Stimulated activated CD8-positive, alpha-beta memory T cell treated with anti-CD3 and anti-CD28 coated beads, Interleukin-15, amount 100 ng/mL, for 1 hour (primary cell): ENCODE measurements at regions not wholly inside any gene's neighbourhood (a gene's known extent, or its start where the extent isn't known, plus 50 kb on each side); places are given as distances from the start of the nearest gene placed in this dataset.
"Not testable (repeated sequence)": the region's sequence is repeated elsewhere in the genome, so short reads cannot be mapped to it uniquely, and the experiment has no call there.

Experiments
- DNase-seq: peaks from one replicate; pipeline ENCODE4 v3.0.0-alpha.2; 2020; ENCODE audit warnings: low read depth

DNA sequence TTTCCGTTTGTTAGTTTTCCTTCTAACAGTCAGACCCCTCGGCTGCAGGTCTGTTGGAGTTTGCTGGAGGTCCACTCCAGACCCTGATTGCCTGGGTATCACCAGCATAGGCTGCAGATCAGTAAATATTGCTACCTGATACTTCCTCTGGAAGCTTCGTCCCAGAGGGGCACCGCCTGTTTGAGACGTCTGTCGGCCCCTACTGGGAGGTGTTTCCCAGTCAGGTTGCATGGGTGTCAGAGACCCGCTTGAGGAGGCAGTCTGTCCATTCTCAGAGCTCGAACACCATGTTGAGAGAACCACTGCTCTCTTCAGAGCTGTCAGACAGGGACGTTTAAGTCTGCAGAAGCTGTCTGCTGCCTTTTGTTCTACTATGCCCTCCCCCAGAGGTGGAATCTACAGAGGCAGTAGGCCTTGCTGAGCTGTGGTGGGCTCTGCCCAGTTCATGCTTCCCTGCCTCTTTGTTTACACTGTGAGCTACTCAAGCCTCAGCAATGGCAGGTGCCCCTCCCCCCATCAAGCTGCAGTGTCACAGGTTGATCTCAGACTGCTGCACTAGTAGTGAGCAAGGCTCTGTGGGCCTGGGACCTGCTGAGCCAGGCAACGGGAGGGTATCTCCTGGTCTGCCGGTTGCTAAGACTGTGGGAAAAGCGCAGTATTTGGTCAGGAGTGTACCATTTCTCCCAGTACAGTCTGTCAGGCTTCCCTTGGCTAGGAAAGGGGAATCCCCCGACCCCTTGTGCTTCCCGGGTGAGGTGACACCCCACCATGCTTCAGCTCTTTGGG is 74.4 kb upstream of the TOP3B start:
- not testable (repeated sequence) for DNase-seq

DNA sequence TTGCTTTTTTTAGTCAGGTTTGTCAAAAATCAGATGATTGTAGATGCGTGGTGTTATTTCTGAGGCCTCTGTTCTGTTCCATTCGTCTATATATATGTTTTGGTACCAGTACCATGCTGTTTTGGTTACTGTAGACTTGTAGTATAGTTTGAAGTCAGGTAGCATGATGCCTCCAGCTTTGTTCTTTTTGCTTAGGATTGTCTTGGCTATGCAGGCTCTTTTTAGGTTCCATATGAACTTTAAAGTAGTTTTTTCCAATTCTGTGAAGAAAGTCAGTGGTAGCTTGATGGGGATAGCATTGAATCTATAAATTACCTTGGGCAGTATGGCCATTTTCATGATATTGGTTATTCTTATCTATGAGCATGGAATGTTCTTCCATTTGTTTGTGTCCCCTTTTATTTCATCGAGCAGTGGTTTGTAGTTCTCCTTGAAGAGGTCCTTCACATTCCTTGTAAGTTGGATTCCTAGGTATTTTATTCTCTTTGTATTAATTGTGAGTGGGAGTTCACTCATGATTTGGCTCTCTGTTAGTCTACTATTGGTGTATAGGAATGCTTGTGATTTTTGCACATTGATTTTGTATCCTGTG is 70.1 kb upstream of the TOP3B start:
- DNase-seq, result not testable (repeated sequence)

DNA sequence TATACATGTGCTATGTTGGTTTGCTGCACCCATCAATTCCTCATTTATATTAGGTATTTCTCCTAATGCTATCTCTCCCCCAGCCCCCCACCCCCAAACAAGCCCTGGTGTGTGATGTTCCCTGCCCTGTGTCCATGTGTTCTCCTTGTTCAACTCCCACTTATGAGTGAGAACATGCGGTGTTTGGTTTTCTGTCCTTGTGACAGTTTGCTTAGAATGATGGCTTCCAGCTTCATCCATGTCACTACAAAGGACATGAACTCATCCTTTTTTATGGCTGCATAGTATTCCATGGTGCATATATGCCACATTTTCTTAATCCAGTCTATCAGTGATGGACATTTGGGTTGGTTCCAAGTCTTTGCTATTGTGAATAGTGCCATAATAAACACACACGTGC is 68.4 kb upstream of the TOP3B start:
- DNase-seq, result not testable (repeated sequence)

DNA sequence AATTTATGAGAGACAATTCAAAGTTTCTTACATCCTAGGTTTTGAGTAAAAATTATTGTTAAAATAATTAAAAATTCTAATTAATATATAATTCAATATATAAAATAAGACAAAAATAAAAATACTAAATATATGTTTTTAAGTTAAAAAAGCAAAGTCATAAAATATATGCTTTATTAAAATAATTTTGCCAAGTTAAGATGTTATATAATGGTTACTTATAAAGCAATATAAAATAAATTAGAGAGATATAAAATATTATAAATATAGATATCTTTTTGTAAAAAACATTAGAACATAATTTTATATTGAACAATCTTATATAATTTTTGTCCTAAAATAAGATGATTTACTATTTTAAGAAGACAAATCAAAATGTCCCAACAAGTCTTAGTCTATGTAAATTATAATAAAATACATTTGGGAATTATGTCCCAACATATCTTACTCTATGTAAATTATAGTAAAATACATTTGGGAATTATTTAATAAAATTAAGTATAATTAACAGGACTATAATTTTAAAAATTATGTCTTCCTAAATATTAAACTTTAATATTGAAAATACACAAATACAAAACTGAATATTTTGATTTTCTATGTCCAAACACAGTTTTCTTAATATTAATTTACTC is 67.7 kb upstream of the TOP3B start:
- DNase-seq, result no peak

DNA sequence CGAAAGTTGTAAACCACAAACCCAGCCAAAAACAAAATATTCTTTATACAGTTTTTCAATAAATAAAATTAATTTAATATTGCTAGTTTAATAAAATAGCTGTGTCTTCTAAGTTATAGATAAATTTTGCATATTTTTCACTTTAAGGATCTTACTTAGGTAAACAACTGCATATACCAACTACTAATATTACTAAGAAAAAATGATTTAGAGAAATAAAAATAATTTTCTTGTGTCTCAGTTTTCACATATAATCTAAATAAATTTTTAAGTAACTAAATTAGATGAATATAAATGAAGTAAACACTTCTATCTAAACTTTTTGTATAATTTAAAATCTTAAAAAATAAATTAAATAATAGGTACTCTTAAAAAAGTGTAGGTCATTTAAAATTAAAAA is 67.1 kb upstream of the TOP3B start:
- DNase-seq, result no peak

DNA sequence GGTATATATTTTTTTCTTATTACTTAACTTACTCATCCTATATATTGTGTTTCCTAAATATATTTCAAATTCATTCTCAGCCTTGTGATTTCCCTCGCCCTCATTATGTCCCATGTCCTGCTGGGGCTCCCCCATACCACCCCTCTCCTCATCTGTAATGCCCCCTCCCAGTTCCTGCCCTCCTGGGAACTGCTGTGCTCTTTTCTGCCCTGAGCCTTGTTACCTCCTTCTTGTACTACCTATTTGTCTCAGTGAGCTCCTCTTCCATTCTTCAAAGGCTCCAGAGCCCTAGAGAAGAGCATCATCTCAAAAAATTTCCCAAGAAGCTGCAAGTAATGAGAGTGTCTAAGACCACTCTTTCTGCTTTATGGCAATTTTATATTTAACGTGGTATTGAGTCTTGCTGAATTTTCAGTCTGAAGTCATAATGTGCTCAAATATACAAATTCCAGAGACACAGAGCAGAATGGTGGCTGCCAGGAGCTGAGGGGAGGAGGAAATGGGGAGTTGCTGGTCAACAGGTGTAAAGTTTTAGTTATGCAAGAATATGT is 66.5 kb upstream of the TOP3B start:
- no peak for DNase-seq

DNA sequence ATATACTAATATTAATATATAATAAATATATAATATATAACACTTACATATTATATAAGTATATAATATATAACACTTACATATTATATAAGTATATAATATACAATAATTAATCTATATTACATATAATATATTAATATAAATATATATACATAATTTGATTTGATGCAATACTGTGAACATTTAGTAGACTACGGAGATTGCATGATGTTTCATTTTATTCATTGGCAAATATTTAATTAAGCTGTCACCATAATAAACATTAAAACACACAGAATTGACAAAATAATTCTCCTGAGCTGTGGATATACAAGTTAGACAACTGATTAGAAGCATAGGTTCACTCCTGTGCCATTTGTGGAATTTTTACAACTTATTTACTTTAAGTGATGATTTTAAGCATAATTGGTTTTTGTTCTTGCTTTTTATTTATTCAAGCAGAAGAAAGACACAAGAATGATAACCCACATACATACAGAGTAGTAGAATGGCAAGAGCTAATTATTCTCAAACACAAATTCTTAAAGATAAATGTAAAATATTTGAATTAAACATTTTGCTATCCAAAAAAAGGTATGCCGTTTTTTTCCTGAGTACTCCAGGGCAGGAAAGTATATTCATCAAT is 65.8 kb upstream of the TOP3B start:
- DNase-seq, result no peak

DNA sequence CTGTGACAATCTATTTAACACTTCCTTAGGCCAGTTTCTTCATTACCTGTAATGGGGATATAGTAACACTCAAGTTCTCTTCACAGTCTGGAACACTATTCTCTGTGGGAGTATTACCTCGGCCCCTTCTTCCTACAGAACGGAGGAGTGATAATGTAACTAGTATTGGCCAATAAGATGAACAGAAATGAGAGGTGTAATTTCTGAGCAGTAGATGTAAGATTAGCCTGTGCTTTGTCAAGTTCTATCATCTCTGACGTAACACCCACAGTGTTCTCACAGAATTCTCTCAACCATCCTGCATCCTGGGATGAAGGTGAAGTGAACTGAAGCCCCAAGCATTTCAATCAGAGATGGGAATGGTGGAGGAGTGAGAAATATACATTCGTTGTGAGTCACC is 65.2 kb upstream of the TOP3B start:
- no peak for DNase-seq

DNA sequence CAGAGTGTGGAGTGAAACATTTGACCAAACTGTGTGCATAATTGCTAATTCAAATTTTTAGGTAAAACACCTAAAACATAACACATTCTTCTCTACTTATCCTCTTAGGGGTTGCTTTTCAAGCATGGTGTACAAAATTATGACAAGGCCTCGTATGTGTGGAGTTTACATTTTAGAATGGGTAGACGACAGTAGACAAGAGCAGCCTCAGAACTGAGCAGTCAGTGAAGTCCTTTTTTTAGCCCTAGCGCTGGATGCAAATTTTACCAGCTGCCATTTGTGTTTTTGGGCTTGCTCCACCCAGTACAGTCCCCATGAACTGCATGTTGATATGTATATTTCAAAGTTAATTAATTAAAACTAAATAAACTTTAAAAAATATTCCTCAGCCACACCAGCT is 64.7 kb upstream of the TOP3B start:
- no peak for DNase-seq

DNA sequence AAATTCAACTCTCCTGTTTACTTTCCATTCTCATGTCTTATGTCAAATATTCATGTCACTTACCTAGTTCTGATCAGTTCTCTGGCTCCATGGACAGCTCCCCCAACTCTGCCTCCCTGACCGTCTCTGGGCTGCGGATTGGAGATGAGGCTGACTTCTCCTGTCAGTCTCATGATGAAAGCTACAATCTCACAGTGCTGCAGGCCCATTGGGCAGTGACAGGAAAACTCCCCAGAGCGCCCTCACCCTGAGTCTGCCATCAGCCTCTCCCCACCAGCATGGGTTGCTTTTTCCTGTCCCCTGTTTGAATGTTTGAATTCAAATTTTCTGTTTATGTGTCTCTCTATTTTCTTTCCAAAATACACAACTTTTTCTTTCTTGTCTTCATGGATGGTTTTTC is 63.8 kb upstream of the TOP3B start:
- no peak for DNase-seq

DNA sequence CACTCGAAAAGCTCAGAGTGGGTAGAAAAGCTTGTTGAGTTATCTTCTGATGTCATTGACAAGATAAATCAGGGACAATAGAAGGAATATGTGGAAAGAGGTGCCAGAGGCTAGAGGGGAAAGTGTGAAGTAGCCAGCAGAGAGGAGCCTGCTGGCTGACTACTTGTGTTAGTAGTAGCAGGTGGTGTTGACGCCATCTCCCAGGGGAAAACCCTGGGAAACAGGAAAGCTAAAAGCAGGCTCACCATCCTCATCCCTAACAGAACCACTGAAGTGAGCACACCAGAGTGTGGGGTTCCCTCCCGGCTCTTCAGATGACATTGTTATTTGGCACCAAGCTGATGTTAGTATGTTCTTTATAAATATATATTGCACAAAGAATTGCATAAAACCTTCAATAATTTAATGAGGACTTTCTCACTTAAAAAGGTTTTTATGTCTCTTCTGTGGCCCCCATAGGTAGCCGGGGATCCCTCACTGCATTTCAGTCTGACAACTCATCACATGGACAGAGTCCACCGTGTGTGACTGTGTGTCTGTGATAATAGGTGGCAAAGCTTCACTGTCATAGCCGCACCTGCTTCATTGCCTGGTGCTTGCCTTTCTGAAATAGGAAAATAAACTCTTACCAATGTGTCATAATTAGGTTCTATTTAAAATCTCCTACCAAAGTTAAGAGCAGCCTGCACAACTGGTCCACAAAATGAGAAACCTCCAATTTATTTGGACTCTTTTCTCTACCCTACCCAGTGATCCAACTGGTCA is 63.2 kb upstream of the TOP3B start:
- no peak for DNase-seq

DNA sequence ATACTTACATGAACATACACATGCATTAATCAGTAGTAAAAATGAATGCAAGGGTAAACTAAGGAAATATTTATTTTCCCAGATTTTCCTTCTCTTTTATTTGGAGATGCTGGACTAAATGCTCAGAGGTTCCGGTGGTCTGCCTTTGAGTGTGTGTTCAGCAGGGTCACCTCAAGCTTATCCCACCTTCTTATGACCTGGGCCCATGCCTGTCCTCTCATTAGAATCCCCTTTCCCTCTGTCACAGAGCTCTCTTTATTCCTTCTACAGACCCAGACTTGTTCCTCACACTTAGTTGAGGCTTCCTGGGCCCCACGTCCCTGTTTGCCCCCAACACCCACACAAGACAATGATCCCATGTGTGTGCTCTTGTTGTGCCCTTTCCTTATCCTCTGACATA is 61.6 kb upstream of the TOP3B start:
- DNase-seq, result no peak

DNA sequence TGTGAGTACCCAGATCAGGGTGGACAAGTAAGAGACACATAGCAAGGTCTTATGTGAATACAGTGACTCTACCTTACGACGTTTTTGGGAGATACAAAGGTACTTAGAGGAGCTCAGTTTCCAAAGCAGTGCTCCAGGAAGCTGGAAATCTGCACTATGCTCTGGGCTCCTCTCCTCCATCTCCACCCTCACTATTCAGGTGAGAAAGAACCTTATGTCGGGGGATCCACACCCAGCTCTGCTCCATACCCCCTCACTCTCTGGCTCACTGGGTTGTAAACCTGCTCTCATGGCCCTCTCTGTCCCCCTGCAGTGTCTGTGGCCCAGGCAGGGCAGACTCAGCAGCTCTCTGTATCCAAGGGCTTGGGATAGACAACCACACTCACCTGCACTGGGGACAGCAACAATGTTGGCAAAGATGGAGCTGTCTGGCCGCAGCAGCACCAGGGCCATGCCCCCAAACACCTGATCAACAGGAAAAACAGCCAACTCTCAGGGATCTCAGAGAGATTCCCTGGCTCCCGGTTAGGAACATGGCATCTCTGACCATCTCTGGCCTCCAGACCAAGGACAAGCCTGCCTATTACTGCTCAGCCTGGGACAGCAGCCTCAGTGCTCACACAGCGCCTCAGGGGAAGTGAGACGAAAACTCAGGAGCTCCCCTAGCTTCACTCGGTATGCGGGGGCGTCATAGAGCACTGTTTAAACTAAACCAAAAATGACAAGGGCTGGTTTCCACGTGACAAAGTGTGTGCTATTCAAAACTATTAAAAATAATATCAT is 60.9 kb upstream of the TOP3B start:
- DNase-seq, result no peak

DNA sequence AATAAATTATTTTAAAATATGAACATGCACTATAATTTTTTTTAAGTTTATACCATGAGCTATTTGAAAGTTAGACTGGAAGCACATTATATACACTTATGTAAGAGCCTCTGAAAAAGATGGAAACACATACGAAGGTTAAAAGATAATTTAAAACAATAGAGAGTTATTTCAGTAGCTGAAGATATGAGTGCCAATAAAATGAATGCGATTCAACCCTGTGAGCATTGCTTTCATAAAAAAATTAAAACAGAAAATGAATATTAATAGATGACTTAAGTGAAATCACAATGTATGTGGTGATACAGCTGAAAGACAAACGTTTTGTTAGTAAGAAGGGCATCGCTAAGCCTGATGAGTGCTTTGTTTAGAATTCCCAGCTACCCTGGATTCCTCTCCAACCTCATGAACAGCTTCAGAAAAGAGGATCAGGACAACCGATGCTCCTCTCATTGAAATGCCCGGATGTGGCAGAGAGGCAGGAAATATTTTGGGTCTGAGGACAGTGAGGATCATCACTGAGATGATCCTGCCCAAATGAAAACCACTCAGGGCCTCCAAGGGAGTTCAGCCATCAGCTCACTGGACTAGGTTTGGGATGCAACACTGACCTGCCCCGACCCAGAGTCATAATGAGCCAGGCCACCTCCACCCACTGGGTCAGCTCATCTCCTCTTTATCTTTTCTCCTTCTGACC is 60.2 kb upstream of the TOP3B start:
- no peak for DNase-seq

DNA sequence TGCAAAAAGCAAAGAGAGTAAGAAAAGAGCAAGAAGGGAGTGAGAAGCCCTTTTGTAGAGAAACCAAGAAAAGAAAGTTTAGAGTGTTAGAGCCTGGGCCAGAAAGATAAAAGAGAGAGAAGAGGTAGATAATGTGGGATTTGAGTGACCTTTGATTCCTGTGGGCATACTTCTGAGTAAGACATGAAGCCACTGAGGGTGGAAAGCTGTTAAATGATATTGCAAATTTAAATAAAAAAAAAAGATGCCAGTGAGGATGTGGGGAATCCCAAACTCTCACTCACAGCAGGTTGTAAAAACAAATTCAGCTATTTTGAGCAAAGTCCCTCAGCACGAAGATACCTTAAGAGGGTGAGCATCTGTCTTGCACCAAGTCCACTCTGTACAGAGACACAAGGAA is 59.4 kb upstream of the TOP3B start:
- DNase-seq, result no peak

DNA sequence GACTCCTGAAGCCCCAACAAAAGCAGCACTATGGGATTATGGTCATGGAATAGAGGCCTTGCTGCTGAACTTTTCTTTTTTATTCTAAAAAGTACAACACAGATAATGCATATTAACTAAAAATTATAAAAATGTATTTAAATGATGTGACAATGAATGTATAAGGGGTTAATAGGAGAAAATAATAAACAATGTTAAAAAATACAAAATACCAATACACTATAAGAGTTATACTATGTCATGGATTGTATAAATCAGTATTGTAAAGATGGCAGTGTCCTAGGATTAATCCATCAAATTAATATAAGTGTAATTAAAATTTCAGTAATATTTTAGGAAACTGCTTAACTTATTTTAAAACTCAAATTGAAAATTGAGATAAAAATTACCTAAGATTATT is 58.3 kb upstream of the TOP3B start:
- DNase-seq, result no peak

DNA sequence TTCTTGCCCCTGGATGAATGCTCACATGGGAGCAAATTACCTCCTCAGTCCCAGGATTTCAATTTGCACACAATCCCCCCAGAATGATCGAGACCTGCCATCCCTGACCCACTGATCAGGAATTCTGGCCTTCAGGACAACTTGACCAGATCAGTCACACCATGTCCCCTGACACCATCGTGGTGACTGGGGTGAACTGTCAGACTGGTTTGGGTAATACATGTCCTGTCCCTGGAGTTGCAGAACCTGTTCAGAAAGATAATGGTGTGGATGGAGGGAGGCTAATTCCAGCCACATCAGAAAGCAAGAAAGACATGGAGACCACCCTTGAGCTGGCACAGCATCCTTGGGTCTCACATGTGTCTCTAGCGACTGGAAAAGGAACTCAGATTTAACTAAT is 57.9 kb upstream of the TOP3B start:
- DNase-seq, result no peak

DNA sequence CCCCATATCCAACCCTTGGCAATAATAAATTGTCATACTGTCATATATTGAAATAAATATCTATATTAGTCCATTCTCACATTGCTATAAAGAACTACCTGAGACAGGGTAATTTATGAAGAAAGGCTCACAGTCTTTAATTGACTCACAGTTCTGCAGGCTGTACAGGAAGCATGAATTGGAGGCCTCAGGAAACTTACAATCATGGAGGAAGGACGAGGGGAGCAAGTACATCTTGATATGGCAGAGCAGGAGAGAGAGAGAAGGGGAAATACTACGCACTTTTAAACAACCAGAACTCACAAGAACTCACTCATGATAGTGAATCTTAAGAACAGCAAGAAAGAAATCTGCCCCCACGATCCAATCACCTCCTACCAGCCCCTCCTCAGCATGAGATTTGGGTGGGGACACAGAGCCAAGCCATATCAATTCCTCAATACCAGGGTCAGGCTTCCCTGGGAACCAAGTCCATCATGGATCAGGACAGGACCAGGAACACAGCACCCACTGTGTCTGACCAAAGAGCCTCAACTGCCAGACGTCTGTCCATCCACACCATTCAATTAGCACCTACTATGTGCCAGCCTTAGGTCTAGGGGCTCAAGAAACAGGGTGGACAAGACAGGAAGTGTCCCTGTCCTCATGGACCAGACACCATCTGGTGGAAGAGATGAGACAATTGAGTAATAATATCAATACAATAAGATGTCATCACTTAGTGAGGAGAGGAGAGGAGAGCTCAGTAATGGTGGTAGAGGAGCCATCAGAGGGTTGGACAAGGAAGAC is 56.9 kb upstream of the TOP3B start:
- DNase-seq, result no peak

DNA sequence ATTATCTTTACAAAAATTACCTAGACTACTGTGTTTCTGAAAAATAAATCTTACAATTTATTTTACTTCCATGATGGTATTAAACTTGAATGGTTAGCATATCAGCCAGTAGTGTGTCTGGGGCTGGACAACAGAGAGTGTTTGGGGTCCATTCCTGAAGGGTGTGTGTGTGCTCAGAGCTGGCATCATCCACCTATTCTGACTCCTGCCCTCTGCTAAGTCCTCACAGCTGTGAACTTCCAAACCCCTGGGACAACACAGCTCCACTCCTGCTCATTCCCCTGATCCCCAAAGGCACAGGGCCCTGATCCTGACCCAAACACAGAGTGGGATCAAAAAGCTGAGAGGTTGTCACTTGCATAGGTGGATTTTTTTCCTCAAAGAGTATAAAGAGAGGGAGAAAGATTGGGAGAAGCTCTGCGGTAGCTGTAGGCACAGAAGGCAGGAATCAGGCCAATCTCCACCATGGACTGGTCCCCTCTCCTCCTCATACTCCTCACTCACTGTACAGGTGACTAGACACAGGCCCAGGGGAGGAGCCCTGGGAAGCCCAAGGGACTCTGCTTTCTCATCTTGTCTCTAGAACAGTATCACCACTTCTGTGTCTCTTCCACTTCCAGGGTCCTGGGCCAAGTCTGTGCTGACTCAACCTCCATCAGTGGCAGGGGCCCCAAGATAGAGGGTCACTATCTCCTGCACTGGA is 55.7 kb upstream of the TOP3B start:
- DNase-seq, result no peak
